GM21381 (cell line): ENCODE measurements at regions not wholly inside any gene's neighbourhood (a gene's known extent, or its start where the extent isn't known, plus 50 kb on each side); places are given as distances from the start of the nearest gene placed in this dataset.

Experiments used
- ATAC-seq: cut with Tn5 transposase; IDR thresholded peaks from one replicate; pipeline ENCODE4 v1.9.1; 2021; ENCODE audit warnings: mild to moderate bottlenecking, moderate library complexity; ENCODE audit not compliant: unreplicated experiment

DNA sequence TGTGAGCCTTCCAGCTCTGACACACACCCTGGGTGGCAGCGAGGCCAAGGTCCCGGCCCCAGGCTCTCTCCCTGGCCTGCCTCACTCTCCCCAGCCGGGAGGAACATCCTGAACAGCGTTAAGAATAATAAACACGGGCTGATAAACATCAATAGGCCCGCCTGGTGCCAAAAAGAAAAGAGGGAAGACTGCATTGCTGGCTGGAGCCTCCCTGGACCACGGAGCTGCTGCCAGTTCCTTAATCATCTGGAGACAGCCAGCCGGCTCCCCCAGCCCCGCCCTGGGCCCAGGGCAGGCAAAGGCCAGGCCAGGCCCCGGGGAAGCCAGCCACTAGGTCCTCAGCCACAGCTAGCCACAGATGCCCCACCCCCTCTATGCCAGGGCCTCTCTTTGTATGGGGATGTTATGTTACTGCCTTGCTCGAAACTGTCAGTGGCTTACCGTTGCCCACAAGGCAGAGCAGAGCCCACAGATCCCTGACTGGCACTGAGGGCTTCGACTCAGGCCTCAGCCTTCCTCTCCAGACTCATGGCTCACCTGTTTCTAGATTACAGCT is 293.7 kb downstream of the DYSF start:
- no peak for ATAC-seq

DNA sequence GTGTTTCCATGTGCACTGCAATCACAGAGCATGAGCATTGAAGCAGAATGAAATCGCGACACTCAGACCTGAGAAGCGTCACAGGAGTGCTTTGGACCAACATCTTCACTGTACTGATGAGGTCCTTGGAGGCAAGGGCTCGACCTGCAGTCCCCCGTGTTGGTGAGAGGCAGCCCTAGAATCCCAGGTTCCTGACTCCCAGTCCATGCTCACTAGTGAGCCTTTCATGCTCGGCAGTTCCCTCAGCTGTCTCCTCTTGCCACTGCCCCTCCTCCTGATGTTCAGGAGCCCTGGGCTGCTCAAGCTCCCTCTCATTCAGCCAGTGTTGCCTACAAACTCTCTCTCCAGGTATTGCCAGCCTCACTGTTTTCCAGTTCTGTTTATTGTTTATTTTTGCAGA is 291.4 kb downstream of the DYSF start:
- ATAC-seq = no peak

DNA sequence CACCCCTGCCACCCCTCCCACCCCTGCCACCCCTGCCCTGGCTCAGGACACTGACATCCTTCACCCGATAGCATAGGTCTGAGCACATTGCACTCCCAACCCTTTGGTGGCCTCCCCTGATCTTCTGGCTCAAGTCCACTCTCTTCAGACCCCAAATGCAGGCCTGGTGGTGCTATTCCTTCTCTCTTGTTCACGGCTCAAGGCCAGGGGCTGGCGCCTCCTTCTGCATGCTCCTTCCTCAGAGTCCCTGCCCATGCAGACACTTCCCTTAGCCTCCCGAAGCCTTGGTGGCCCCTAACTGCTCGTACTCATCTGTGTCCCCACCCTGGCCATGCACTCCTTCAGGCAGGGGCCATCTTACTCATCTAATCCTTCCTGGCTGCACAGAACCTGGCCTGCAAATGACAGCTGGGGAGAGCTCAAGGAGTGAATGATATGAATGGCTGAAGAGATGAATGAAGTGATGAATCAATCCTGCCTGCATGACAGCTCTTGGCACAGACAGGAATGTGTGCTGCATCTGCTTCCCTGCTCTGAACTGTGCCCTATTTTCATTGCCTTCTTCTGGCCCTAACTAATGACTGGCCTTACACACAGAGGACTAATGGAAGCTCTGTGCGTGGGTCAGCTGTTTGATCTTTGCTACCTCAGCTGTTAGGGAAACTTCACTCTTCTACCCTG is 290.8 kb downstream of the DYSF start:
- ATAC-seq = no peak

DNA sequence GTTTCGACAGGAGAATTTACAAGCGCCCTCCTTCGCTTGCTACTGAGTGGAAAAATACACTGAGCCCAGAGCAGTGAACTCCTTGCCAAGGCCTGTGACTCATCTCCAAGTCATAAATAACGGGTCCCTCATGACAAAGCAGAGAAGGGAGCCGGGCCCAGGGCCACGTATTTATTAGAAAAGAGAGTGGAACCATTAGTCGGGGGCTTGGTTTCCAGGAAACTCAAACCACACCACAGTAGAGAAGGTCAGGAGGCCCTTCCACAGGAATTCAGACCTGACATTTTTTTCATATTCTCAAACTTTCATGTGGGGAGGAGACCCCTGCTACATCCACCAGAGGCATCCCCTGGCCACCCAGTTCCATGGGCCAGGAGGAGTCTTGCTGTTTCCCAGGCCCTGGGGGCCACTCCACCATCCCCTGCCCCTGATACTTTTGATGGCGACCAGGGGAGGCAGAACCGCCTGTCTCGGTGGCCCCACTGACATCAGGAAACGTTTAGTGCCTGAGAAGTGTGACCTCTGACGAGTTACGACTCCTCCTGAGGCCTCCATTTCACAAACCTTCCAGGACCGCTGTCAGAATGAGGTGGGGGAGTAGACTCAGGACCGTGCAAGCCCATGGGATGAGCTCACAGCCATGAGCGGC is 289.7 kb downstream of the DYSF start:
- ATAC-seq = no peak

DNA sequence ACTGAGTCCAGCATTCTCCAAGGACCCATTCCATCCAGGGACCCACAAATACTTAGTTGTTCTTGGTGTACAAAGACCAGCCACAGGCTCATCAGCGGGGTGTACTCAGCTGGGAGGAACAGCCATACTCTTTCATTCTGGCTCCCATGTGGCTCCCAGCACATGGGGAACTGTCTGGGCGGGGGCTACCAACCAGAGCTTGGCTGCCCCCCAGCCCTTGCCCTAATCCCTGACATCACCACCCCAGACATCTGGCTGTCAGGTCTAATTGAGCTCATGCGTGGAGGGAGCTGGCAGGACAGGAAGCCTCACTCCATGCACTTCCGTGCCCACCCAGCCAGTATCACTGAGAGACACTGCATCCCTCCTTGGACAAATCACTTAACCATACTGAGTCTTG is 283.6 kb downstream of the DYSF start:
- ATAC-seq = no peak

DNA sequence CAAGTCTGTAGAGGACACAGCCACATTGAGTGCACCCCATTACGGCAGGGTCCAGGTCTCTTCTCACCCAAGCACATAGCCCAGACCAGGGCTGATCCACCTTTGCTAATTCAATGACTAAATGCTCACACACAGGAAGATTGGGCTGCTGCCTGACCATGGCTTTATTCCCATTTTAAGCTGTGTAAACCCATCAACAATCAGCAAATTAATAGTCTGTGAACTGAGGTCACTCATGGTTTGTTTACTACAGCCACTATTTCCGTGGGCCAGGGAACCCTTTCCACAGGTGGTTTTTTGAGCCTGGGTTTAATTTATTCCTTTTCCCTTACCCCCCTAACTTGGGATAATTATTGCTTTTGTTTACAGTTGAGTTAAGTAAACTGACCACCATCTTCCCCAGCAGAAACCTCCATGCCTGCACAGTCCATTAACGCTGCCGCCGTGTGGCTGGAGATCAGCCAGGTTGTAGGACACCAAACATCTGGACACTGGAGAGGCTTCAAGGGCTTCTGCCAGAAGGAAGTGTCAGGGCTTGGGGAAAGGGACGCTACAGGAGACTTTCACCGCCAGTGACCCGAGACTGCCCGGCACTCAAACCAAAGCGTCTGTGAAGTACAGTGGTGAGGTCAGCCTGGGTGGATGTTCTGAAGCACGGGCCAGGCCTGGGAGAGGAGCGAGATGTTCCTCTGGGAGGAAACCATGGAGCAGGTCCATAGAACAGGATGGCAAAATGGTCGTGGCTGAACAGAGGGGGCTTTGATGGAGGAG is 282.9 kb downstream of the DYSF start:
- no peak for ATAC-seq
